H9 (cell line): ENCODE measurements at regions not wholly inside any gene's neighbourhood (a gene's known extent, or its start where the extent isn't known, plus 50 kb on each side); places are given as distances from the start of the nearest gene placed in this dataset.

Experiments
- DNase-seq: peaks from one replicate; pipeline ENCODE4 v3.0.0-alpha.2; 2017
- H2AFZ ChIP-seq: one replicate; pipeline ENCODE4 v1.6.1; 2013; ENCODE audit warnings: mild to moderate bottlenecking, low read length, control low read depth, moderate library complexity
- H2AK5ac ChIP-seq: 2 replicates; pipeline ENCODE4 v1.6.1; 2013; ENCODE audit warnings: low read length, control low read depth, mixed read lengths; ENCODE audit not compliant: insufficient read length
- H2BK120ac ChIP-seq: one replicate; pipeline ENCODE4 v1.6.1; 2013; ENCODE audit warnings: low read depth, mild to moderate bottlenecking, low read length, control low read depth, inconsistent platforms; ENCODE audit not compliant: poor library complexity, severe bottlenecking
- H2BK12ac ChIP-seq: 2 replicates; pipeline ENCODE4 v1.6.1; 2013; ENCODE audit warnings: low read length, control low read depth, mixed read lengths, low read depth; ENCODE audit not compliant: insufficient read length
- H2BK15ac ChIP-seq: 2 replicates; pipeline ENCODE4 v1.6.1; 2013; ENCODE audit warnings: low read depth, low read length, control low read depth
- H2BK20ac ChIP-seq: one replicate; pipeline ENCODE4 v1.6.1; 2013; ENCODE audit warnings: low read depth, mild to moderate bottlenecking, low read length, control low read depth, inconsistent platforms; ENCODE audit not compliant: poor library complexity, severe bottlenecking
- H2BK5ac ChIP-seq: 2 replicates; pipeline ENCODE4 v1.6.1; 2013; ENCODE audit warnings: low read length, control low read depth, mixed read lengths; ENCODE audit not compliant: insufficient read length
- H3K14ac ChIP-seq: 2 replicates; pipeline ENCODE4 v1.6.1; 2013; ENCODE audit warnings: low read length, control low read depth; ENCODE audit not compliant: insufficient read depth
- H3K18ac ChIP-seq: 2 replicates; pipeline ENCODE4 v1.6.1; 2013; ENCODE audit warnings: low read depth, mild to moderate bottlenecking, mixed read lengths, low read length, control low read depth; ENCODE audit not compliant: insufficient read length
- H3K23ac ChIP-seq: 2 replicates; pipeline ENCODE4 v1.6.1; 2013; ENCODE audit warnings: low read length, control low read depth, mixed read lengths, low read depth; ENCODE audit not compliant: insufficient read length
- H3K23me2 ChIP-seq: 2 replicates; pipeline ENCODE4 v1.6.1; 2013; ENCODE audit warnings: low read depth, mild to moderate bottlenecking, mixed read lengths, low read length, control low read depth; ENCODE audit not compliant: insufficient read length, poor library complexity, severe bottlenecking
- H3K27ac ChIP-seq: 2 replicates; pipeline ENCODE4 v1.5.1; 2013; ENCODE audit warnings: low read length, control low read depth, mixed read lengths, low read depth; ENCODE audit not compliant: insufficient read length
- H3K27me3 ChIP-seq: 2 replicates; pipeline ENCODE4 v1.6.1; 2013; ENCODE audit warnings: low read length, control low read depth, inconsistent platforms; ENCODE audit not compliant: insufficient read depth
- H3K4ac ChIP-seq: 2 replicates; pipeline ENCODE4 v1.6.1; 2013; ENCODE audit warnings: low read depth, mild to moderate bottlenecking, control low read depth, inconsistent platforms, low read length, moderate library complexity
- H3K4me1 ChIP-seq: 2 replicates; pipeline ENCODE4 v1.6.1; 2013; ENCODE audit warnings: low read length, control low read depth, inconsistent platforms; ENCODE audit not compliant: insufficient read depth
- H3K4me2 ChIP-seq: 2 replicates; pipeline ENCODE4 v1.6.1; 2013; ENCODE audit warnings: low read length, control low read depth, mixed read lengths; ENCODE audit not compliant: insufficient read length, insufficient read depth
- H3K56ac ChIP-seq: 2 replicates; pipeline ENCODE4 v1.6.1; 2013; ENCODE audit warnings: low read depth, mild to moderate bottlenecking, mixed read lengths, low read length, control low read depth; ENCODE audit not compliant: insufficient read length
- H3K79me1 ChIP-seq: 2 replicates; pipeline ENCODE4 v1.6.1; 2013; ENCODE audit warnings: low read depth, mild to moderate bottlenecking, moderate library complexity, low read length, control low read depth, inconsistent platforms; ENCODE audit not compliant: insufficient read depth, poor library complexity, severe bottlenecking
- H3K79me2 ChIP-seq: 2 replicates; pipeline ENCODE4 v1.6.1; 2013; ENCODE audit warnings: low read length, control low read depth, inconsistent platforms; ENCODE audit not compliant: insufficient read depth
- H3K9ac ChIP-seq: 2 replicates; pipeline ENCODE4 v1.6.1; 2013; ENCODE audit warnings: low read length, control low read depth, mixed read lengths; ENCODE audit not compliant: insufficient read length; ENCODE audit errors: extremely low read depth
- H3K9me3 ChIP-seq: one replicate; pipeline ENCODE4 v1.6.1; 2013; ENCODE audit warnings: low read depth, low read length, inconsistent platforms; ENCODE audit not compliant: control insufficient read depth
- H3T11ph ChIP-seq: one replicate; pipeline ENCODE4 v1.6.1; 2013; ENCODE audit warnings: mild to moderate bottlenecking, low read length, control low read depth, inconsistent platforms
- H4K20me1 ChIP-seq: one replicate; pipeline ENCODE4 v1.6.1; 2013; ENCODE audit not compliant: control insufficient read depth, insufficient read length, insufficient read depth
- H4K5ac ChIP-seq: 2 replicates; pipeline ENCODE4 v1.6.1; 2013; ENCODE audit warnings: low read depth, mild to moderate bottlenecking, mixed read lengths, low read length, control low read depth; ENCODE audit not compliant: insufficient read length
- H4K8ac ChIP-seq: replicated peaks from 2 replicates; pipeline ENCODE4 v1.6.1; 2013; ENCODE audit warnings: low read length, control low read depth, mixed read lengths, low read depth; ENCODE audit not compliant: insufficient read length
- H4K91ac ChIP-seq: 2 replicates; pipeline ENCODE4 v1.6.1; 2013; ENCODE audit warnings: low read depth, mild to moderate bottlenecking, moderate library complexity, mixed read lengths, low read length, control low read depth; ENCODE audit not compliant: insufficient read length
- H3K27ac Mint-ChIP-seq, 3 experiments: 2 replicates in 2 of 3; 3 replicates in 1 of 3; pipeline ENCODE4 v1.8.0; 2020 to 2021; ENCODE audit warnings: mixed read lengths in 3 of 3, mild to moderate bottlenecking in 1 of 3, moderate library complexity in 1 of 3
- H3K27me3 Mint-ChIP-seq: 2 replicates; pipeline ENCODE4 v1.8.0; 2021; ENCODE audit warnings: low read depth, mild to moderate bottlenecking, moderate library complexity, mixed read lengths
- H3K36me3 Mint-ChIP-seq, 3 experiments: 2 replicates in 2 of 3; 3 replicates in 1 of 3; pipeline ENCODE4 v1.8.0; 2020 to 2021; ENCODE audit warnings: low read depth in 3 of 3, mixed read lengths in 3 of 3; ENCODE audit not compliant: insufficient read depth in 1 of 3
- H3K4me1 Mint-ChIP-seq, 2 experiments: 2 replicates each; pipeline ENCODE4 v1.8.0; 2020; ENCODE audit warnings: mixed read lengths in 2 of 2
- H3K4me3 Mint-ChIP-seq, 2 experiments: 2 replicates in 1 of 2; 3 replicates in 1 of 2; pipeline ENCODE4 v1.8.0; 2020 to 2021; ENCODE audit warnings: mild to moderate bottlenecking in 2 of 2, mixed read lengths in 2 of 2, moderate library complexity in 1 of 2
- H3K9me3 Mint-ChIP-seq, 2 experiments: 2 replicates in 1 of 2; 3 replicates in 1 of 2; pipeline ENCODE4 v1.8.0; 2020; ENCODE audit warnings: mild to moderate bottlenecking in 2 of 2, mixed read lengths in 2 of 2, moderate library complexity in 1 of 2
- CTCF ChIP-seq: fragments of 200-600 bp; sonication (generic); conservative IDR thresholded peaks from 3 replicates; pipeline ENCODE4 v1.8.0; 2021; ENCODE audit warnings: antibody characterized with exemption, mild to moderate bottlenecking
- WGBS: extraction: QIAGEN DNeasy Blood & Tissue Kit; methylation state at CpG from one replicate; pipeline ENCODE4 v1.1.7; 2013; ENCODE audit warnings: missing lambda C conversion rate, low lambda C conversion rate, mixed read lengths; ENCODE audit not compliant: insufficient read length; ENCODE audit errors: extremely low coverage; 5-methylcytosine and 5-hydroxymethylcytosine counted together

GRCh38 chr9:86508208-86508903 is 154.1 kb upstream of the TUT7 start:
- Histone ChIP-seq H3K79me1 (no peaks in the 10 kb centered on the region), H3K79me2 (no peaks in the 10 kb centered on the region), H2BK12ac (no peak overlapping the region), H3K18ac (no peak overlapping the region), H3K56ac (no peak overlapping the region), H3K4ac (no peak overlapping the region), H2BK120ac (no peak overlapping the region), H3K4me2 (no peak overlapping the region), H2AK5ac (no peak overlapping the region), H4K91ac (no peak overlapping the region), H3K14ac (no peak overlapping the region), H4K20me1 (no peaks in the 10 kb centered on the region), H2BK5ac (no peak overlapping the region), H3K27me3 (no peaks in the 10 kb centered on the region), H3K27ac (no peak overlapping the region), H2BK15ac (no peak overlapping the region), H3T11ph (no peak overlapping the region), H4K5ac (no peak overlapping the region), H4K8ac (no peak overlapping the region), H3K23ac (no peak overlapping the region), H3K23me2 (no peaks in the 10 kb centered on the region), H3K4me1 (no peaks in the 10 kb centered on the region), H3K9me3 (no peaks in the 10 kb centered on the region), H2BK20ac (no peak overlapping the region), H2AFZ (no peak overlapping the region), H3K9ac (no peak overlapping the region)
- peaks cover 9 to 11% of the 10 kb centered on the region in 2 experiments for H3K4me1 Mint-ChIP-seq
- no peak for TF ChIP-seq CTCF
- no peaks in the 10 kb centered on the region; a peak in 1 of 5 replicates for H3K9me3 Mint-ChIP-seq
- H3K4me3 Mint-ChIP-seq, result no peak overlapping the region
- no peak for DNase-seq
- H3K27ac Mint-ChIP-seq, result no peak overlapping the region
- no peaks in the 10 kb centered on the region for H3K36me3 Mint-ChIP-seq
- no CpG with 5 or more reads among the region's 6 CpGs for WGBS
- H3K27me3 Mint-ChIP-seq, result no peaks in the 10 kb centered on the region
